ENCODE measurements at regions not wholly inside any gene's neighbourhood (a gene's known extent, or its start where the extent isn't known, plus 50 kb on each side); places are given as distances from the start of the nearest gene placed in this dataset.

DNA sequence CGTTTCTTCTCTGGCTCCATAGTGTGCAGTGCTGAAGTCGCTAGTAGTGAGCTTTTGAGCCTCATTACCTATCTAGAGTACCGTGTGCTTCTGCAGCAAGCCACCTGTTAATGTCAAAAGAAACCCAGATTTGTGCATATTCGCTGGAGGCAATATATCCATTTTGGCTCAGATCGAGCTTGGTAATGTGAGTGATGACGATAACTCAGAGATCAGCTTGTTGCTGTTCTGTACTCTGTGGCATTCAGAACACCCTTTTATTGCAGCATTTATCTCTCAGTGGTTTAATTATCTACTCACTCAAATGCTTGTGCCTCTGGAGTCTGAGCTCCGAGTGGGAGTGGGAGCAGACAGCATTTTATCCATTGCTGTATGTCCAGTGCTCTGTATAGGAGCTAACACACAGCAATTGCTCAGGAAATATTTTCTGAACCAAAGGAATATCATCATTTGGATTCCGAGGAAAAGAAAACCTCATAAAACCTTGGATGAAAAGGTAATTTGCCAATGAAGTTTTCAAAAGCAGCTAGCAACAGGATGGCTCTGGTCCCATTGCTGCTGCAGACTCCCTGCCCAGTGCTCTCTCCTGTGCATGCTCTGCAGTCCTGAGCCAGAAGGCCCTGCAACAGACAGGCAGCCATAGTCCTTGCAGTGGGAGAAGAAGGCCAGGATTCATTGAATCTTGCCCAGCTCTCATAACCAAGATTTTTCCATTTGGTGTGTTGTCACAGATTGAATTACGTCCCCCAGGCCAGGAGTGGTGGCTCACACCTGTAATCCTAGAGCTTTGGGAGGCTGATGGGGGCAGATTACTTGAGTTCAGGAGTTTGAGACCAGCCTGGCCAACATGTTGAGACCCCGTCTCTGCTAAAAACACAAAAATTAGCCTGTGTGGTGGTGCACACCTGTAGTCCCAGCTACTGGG is 183.8 kb downstream of the MYCN start (continued):
- TF ChIP-seq PHF8 (conservative IDR thresholded peaks at IDR 0.05; ENCODE audit: low read depth, low read length), result no peak

Data from H1 (cell line).